AG08395 (cell line): ENCODE measurements at regions not wholly inside any gene's neighbourhood (a gene's known extent, or its start where the extent isn't known, plus 50 kb on each side); places are given as distances from the start of the nearest gene placed in this dataset.
A peak's percentile ranks its signal among the peaks of the same experiment; 100 is the strongest.

Experiments used
- DNase-seq: peaks from one replicate; pipeline ENCODE4 v3.0.0; 2012; ENCODE audit warnings: mixed read lengths, low spot score

- DNase-seq, result no peak
Measured at GRCh38 chr15:100735129-100736053, 133.0 kb downstream of the ASB7 start.

- no peak for DNase-seq
Measured at GRCh38 chr15:100737214-100737613, 134.8 kb downstream of the ASB7 start.

- no peak for DNase-seq
Measured at GRCh38 chr15:100738614-100739013, 136.2 kb downstream of the ASB7 start.

GRCh38 chr15:100740138-100740537 lies 137.7 kb downstream of the ASB7 start:
- no peak for DNase-seq

GRCh38 chr15:100751585-100751984 lies 128.0 kb upstream of the ALDH1A3 start:
- no peak for DNase-seq

GRCh38 chr15:100753503-100753902 lies 126.1 kb upstream of the ALDH1A3 start:
- no peak for DNase-seq

- DNase-seq, result no peak
Measured at GRCh38 chr15:100757661-100758060, 122.0 kb upstream of the ALDH1A3 start.

GRCh38 chr15:100758555-100758954 lies 121.1 kb upstream of the ALDH1A3 start:
- no peak for DNase-seq

- DNase-seq, result peak; percentile 83
Measured at GRCh38 chr15:100759106-100759505, 120.5 kb upstream of the ALDH1A3 start.

GRCh38 chr15:100759698-100760356 lies 119.8 kb upstream of the ALDH1A3 start:
- DNase-seq, result peak; percentile 82

- DNase-seq, result no peak
Measured at GRCh38 chr15:100760357-100760903, 119.2 kb upstream of the ALDH1A3 start.

- DNase-seq, result no peak
Measured at GRCh38 chr15:100761290-100761935, 118.2 kb upstream of the ALDH1A3 start.

GRCh38 chr15:100762289-100762688 lies 117.3 kb upstream of the ALDH1A3 start:
- no peak for DNase-seq

GRCh38 chr15:100762913-100763834 lies 116.5 kb upstream of the ALDH1A3 start:
- no peak for DNase-seq

- no peak for DNase-seq
Measured at GRCh38 chr15:100763835-100764750, 115.5 kb upstream of the ALDH1A3 start.

GRCh38 chr15:100764778-100765466 lies 114.7 kb upstream of the ALDH1A3 start:
- peak; percentile 86 for DNase-seq

- no peak for DNase-seq
Measured at GRCh38 chr15:100765467-100766241, 114.0 kb upstream of the ALDH1A3 start.

GRCh38 chr15:100766243-100767000 lies 113.2 kb upstream of the ALDH1A3 start:
- DNase-seq, result peak; percentile 29
